ENCODE measurements at regions not wholly inside any gene's neighbourhood (a gene's known extent, or its start where the extent isn't known, plus 50 kb on each side); places are given as distances from the start of the nearest gene placed in this dataset.
"Not testable (repeated sequence)": the region's sequence is repeated elsewhere in the genome, so short reads cannot be mapped to it uniquely, and the experiment has no call there.

- WGBS, 4 donors: 92 to 95% (median 94%) methylated on average over 15 of the region's 15 CpGs
- Histone ChIP-seq H3K4me3 (no peak overlapping the region), H3K4me1 (replicated peaks in 1 of 2) (no peaks in the 10 kb centered on the region), H3K9me3 (replicated peaks in 1 of 3) (no peaks in the 10 kb centered on the region), H3K36me3 (replicated peaks in 1 of 2) (no peaks in the 10 kb centered on the region), H3K27ac (no peak overlapping the region), H3K27me3 (no peaks in the 10 kb centered on the region)
- TF ChIP-seq POLR2A (IDR thresholded peaks at IDR 0.05) (no peak), CTCF (IDR thresholded peaks at IDR 0.05) (no peak)
- intact Hi-C loops (cut with DNase I): no loop called here
- no peak for DNase-seq
Observed at GRCh38 chr9:24897826-24898225, 352.1 kb upstream of the IZUMO3 start.

GRCh38 chr9:24881361-24881760 lies 335.7 kb upstream of the IZUMO3 start:
- H3K4me3 ChIP-seq: no peak overlapping the region
- intact Hi-C loops (cut with DNase I): no loop called here
- no peak overlapping the region for H3K27ac ChIP-seq
- TF ChIP-seq POLR2A (IDR thresholded peaks at IDR 0.05): no peak
- TF ChIP-seq CTCF (IDR thresholded peaks at IDR 0.05): no peak
- no peaks in the 10 kb centered on the region for H3K9me3 ChIP-seq (replicated peaks in 1 of 3)
- no peaks in the 10 kb centered on the region for H3K27me3 ChIP-seq
- H3K36me3 ChIP-seq (replicated peaks in 1 of 2): no peaks in the 10 kb centered on the region
- whole genome bisulfite sequencing, 4 donors: 85 to 88% (median 87%) methylated on average over 3 of the region's 3 CpGs
- DNase-seq: no peak
- no peaks in the 10 kb centered on the region for H3K4me1 ChIP-seq (replicated peaks in 1 of 2)

GRCh38 chr9:24879591-24879990 lies 333.9 kb upstream of the IZUMO3 start:
- Histone ChIP-seq H3K4me3 (no peak overlapping the region), H3K27ac (no peak overlapping the region), H3K36me3 (replicated peaks in 1 of 2) (no peaks in the 10 kb centered on the region), H3K9me3 (replicated peaks in 1 of 3) (no peaks in the 10 kb centered on the region), H3K4me1 (replicated peaks in 1 of 2) (no peaks in the 10 kb centered on the region), H3K27me3 (no peaks in the 10 kb centered on the region)
- TF ChIP-seq POLR2A (IDR thresholded peaks at IDR 0.05) (no peak), CTCF (IDR thresholded peaks at IDR 0.05) (no peak)
- intact Hi-C loops (cut with DNase I): no loop called here
- no peak for DNase-seq
- WGBS, 4 donors: 71 to 85% (median 82%) methylated on average over 2 of the region's 2 CpGs

- WGBS, 4 donors: 56 to 75% (median 62%) methylated on average over 1 of the region's 1 CpG
- DNase-seq; H3K36me3 ChIP-seq (replicated peaks in 1 of 2); intact Hi-C loops (cut with DNase I); H3K4me3 ChIP-seq; H3K9me3 ChIP-seq (replicated peaks in 1 of 3); H3K27me3 ChIP-seq; H3K27ac ChIP-seq; H3K4me1 ChIP-seq (replicated peaks in 1 of 2): not testable (repeated sequence)
Observed at GRCh38 chr9:24856601-24857000, 310.9 kb upstream of the IZUMO3 start.

GRCh38 chr9:24846248-24846912 lies 300.7 kb upstream of the IZUMO3 start:
- Histone ChIP-seq H3K27ac (no peak overlapping the region), H3K4me3 (no peak overlapping the region), H3K36me3 (replicated peaks in 1 of 2) (no peaks in the 10 kb centered on the region), H3K9me3 (replicated peaks in 1 of 3) (no peaks in the 10 kb centered on the region), H3K27me3 (no peaks in the 10 kb centered on the region), H3K4me1 (replicated peaks in 1 of 2) (no peaks in the 10 kb centered on the region)
- no peak for DNase-seq
- 59 to 73% (median 67%) methylated on average over 3 of the region's 3 CpGs for WGBS, 4 donors
- no peak for TF ChIP-seq POLR2A (IDR thresholded peaks at IDR 0.05)
- no peak for TF ChIP-seq CTCF (IDR thresholded peaks at IDR 0.05)
- intact Hi-C loops (cut with DNase I): no loop called here
